ENCODE measurements at regions not wholly inside any gene's neighbourhood (a gene's known extent, or its start where the extent isn't known, plus 50 kb on each side); places are given as distances from the start of the nearest gene placed in this dataset.

DNA sequence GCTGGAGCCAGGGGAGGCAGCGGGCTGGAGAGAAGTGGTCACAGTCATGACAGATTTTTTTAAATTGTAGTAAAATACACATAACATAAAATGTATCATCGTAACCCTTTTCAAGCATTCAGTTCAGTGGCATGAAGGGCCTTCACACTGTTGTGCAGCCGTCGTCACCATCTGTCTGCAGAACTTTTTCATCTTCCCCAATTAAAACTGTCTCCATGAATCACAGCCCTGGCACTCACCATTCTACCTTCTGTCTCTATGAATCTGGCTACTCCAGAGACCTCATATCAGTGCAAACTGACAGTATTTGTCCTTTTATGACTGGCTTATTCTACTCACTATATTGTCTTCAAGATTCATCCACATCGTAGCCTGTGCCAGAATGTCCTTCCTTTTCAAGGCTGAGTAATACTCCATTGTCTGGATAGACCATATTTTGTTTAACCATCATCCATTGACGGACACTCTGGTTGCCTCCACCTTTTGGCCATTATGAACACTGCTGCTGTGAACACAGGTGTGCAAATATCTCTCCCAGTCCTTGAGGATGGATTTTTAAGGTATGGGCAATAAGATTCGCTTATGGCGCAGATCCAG, 91.5 kb upstream of the NCOR2 start:
- Histone ChIP-seq H3K27me3 (ENCODE audit: control insufficient read depth, extremely low read depth, insufficient read depth, low read length) (peaks cover 4% of the 10 kb centered on the region), H3K9me3 (ENCODE audit: control insufficient read depth, low read depth, low read length) (no peaks in the 10 kb centered on the region), H3K79me2 (ENCODE audit: control insufficient read depth, insufficient read depth, low read length) (no peaks in the 10 kb centered on the region), H3K9ac (ENCODE audit: control insufficient read depth, extremely low read depth, insufficient read depth, low read length) (no peak overlapping the region), H2AFZ (ENCODE audit: control insufficient read depth, low read length) (no peak overlapping the region), H3K4me3 (ENCODE audit: control insufficient read depth in 2 of 3, extremely low read depth in 1 of 3, insufficient read depth in 2 of 3, low read depth in 1 of 3, low read length in 3 of 3) (no peak overlapping the region), H3K4me2 (ENCODE audit: control insufficient read depth, extremely low read depth, insufficient read depth, low read depth, low read length) (no peak overlapping the region), H3K9me1 (ENCODE audit: control insufficient read depth, extremely low read depth, insufficient read depth, low read length) (no peaks in the 10 kb centered on the region), H3K36me3 (ENCODE audit: control insufficient read depth in 2 of 2, extremely low read depth in 1 of 2, insufficient read depth in 2 of 2, low read length in 2 of 2) (no peaks in the 10 kb centered on the region), H3K4me1 (ENCODE audit: control insufficient read depth, extremely low read depth, insufficient read depth, low read length) (peaks cover 12% of the 10 kb centered on the region), H4K20me1 (ENCODE audit: control insufficient read depth, extremely low read depth, insufficient read depth, low read length) (no peaks in the 10 kb centered on the region), H3K27ac (ENCODE audit: control insufficient read depth, insufficient read depth, low read length) (no peak overlapping the region)
- no peak for DNase-seq (ENCODE audit: low read depth, low spot score)
- dilution Hi-C loops (cut with MboI; ENCODE audit: extremely low pct_ligation_motif_present, low sequenced_read_pairs): no loop called here
- TF ChIP-seq, protein P1, sequence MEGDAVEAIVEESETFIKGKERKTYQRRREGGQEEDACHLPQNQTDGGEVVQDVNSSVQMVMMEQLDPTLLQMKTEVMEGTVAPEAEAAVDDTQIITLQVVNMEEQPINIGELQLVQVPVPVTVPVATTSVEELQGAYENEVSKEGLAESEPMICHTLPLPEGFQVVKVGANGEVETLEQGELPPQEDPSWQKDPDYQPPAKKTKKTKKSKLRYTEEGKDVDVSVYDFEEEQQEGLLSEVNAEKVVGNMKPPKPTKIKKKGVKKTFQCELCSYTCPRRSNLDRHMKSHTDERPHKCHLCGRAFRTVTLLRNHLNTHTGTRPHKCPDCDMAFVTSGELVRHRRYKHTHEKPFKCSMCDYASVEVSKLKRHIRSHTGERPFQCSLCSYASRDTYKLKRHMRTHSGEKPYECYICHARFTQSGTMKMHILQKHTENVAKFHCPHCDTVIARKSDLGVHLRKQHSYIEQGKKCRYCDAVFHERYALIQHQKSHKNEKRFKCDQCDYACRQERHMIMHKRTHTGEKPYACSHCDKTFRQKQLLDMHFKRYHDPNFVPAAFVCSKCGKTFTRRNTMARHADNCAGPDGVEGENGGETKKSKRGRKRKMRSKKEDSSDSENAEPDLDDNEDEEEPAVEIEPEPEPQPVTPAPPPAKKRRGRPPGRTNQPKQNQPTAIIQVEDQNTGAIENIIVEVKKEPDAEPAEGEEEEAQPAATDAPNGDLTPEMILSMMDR (optimal IDR thresholded peaks at IDR 0.05 in 1 of 3, IDR thresholded peaks at IDR 0.05 in 1 of 3, conservative IDR thresholded peaks at IDR 0.05 in 1 of 3; ENCODE audit: extremely low read depth in 1 of 3, insufficient read depth in 2 of 3, low read length in 3 of 3): no peak
- no peak for TF ChIP-seq EZH2 (IDR thresholded peaks at IDR 0.05; ENCODE audit: low read length)
- FAIRE-seq: no peak

DNA sequence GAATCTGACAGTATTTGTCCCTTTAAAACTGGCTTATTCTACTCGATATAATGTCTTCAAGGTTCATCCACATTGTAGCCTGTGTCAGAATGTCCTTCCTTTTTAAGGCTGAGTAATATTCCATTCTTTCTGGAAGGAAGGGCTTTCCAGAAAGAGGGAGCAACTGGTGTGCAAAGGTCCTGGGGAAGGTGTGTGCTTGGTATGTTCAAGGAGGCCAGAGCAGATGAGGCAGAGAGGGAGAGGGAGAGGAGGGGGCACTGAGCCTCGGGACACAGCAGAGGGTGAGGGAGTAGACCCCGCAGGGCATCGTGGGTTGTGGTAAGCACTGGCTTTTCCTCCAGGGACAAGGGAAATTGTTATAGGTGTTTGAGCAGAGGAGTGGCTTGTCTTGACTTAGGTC, 90.9 kb upstream of the NCOR2 start:
- H3K27ac ChIP-seq (ENCODE audit: control insufficient read depth, insufficient read depth, low read length): no peak overlapping the region
- no peaks in the 10 kb centered on the region for H3K9me3 ChIP-seq (ENCODE audit: control insufficient read depth, low read depth, low read length)
- H3K79me2 ChIP-seq (ENCODE audit: control insufficient read depth, insufficient read depth, low read length): no peaks in the 10 kb centered on the region
- H2AFZ ChIP-seq (ENCODE audit: control insufficient read depth, low read length): no peak overlapping the region
- no peak for FAIRE-seq
- TF ChIP-seq, protein P1 (optimal IDR thresholded peaks at IDR 0.05 in 1 of 3, IDR thresholded peaks at IDR 0.05 in 1 of 3, conservative IDR thresholded peaks at IDR 0.05 in 1 of 3; ENCODE audit: extremely low read depth in 1 of 3, insufficient read depth in 2 of 3, low read length in 3 of 3): no peak
- no peak for TF ChIP-seq EZH2 (IDR thresholded peaks at IDR 0.05; ENCODE audit: low read length)
- no peak overlapping the region for H3K4me3 ChIP-seq (ENCODE audit: control insufficient read depth in 2 of 3, extremely low read depth in 1 of 3, insufficient read depth in 2 of 3, low read depth in 1 of 3, low read length in 3 of 3)
- dilution Hi-C loops (cut with MboI; ENCODE audit: extremely low pct_ligation_motif_present, low sequenced_read_pairs): no loop called here
- no peaks in the 10 kb centered on the region for H4K20me1 ChIP-seq (ENCODE audit: control insufficient read depth, extremely low read depth, insufficient read depth, low read length)
- DNase-seq (ENCODE audit: low read depth, low spot score): no peak
- no peaks in the 10 kb centered on the region for H3K36me3 ChIP-seq (ENCODE audit: control insufficient read depth in 2 of 2, extremely low read depth in 1 of 2, insufficient read depth in 2 of 2, low read length in 2 of 2)
- H3K4me2 ChIP-seq (ENCODE audit: control insufficient read depth, extremely low read depth, insufficient read depth, low read depth, low read length): no peak overlapping the region
- H3K9me1 ChIP-seq (ENCODE audit: control insufficient read depth, extremely low read depth, insufficient read depth, low read length): no peaks in the 10 kb centered on the region
- peaks cover 12% of the 10 kb centered on the region for H3K4me1 ChIP-seq (ENCODE audit: control insufficient read depth, extremely low read depth, insufficient read depth, low read length)
- H3K27me3 ChIP-seq (ENCODE audit: control insufficient read depth, extremely low read depth, insufficient read depth, low read length): peaks cover 4% of the 10 kb centered on the region
- no peak overlapping the region for H3K9ac ChIP-seq (ENCODE audit: control insufficient read depth, extremely low read depth, insufficient read depth, low read length)
